Osteocyte (in vitro differentiated cells): ENCODE measurements at regions not wholly inside any gene's neighbourhood (a gene's known extent, or its start where the extent isn't known, plus 50 kb on each side); places are given as distances from the start of the nearest gene placed in this dataset.

Experiments
- DNase-seq: peaks from one replicate; pipeline ENCODE4 v3.0.0; 2021; ENCODE audit warnings: mixed read lengths; ENCODE audit not compliant: unreplicated experiment; ENCODE audit errors: extremely low spot score
- H3K27ac Mint-ChIP-seq: one replicate; pipeline ENCODE4 v1.8.0; 2021; ENCODE audit warnings: mild to moderate bottlenecking, mixed read lengths; ENCODE audit not compliant: unreplicated experiment
- H3K27me3 Mint-ChIP-seq: one replicate; pipeline ENCODE4 v1.8.0; 2021; ENCODE audit warnings: mixed read lengths; ENCODE audit not compliant: unreplicated experiment
- H3K36me3 Mint-ChIP-seq: one replicate; pipeline ENCODE4 v1.8.0; 2021; ENCODE audit warnings: mixed read lengths; ENCODE audit not compliant: unreplicated experiment
- H3K4me1 Mint-ChIP-seq: one replicate; pipeline ENCODE4 v1.8.0; 2021; ENCODE audit warnings: mixed read lengths; ENCODE audit not compliant: unreplicated experiment
- H3K4me3 Mint-ChIP-seq: one replicate; pipeline ENCODE4 v1.8.0; 2021; ENCODE audit warnings: mild to moderate bottlenecking, moderate library complexity, mixed read lengths; ENCODE audit not compliant: unreplicated experiment
- H3K9me3 Mint-ChIP-seq: one replicate; pipeline ENCODE4 v1.8.0; 2021; ENCODE audit warnings: mixed read lengths; ENCODE audit not compliant: unreplicated experiment
- CTCF ChIP-seq: fragments of 200-600 bp; sonication (generic); IDR thresholded peaks from 2 replicates; pipeline ENCODE4 v1.5.0; 2021; ENCODE audit warnings: antibody characterized with exemption, mild to moderate bottlenecking, moderate library complexity

DNA sequence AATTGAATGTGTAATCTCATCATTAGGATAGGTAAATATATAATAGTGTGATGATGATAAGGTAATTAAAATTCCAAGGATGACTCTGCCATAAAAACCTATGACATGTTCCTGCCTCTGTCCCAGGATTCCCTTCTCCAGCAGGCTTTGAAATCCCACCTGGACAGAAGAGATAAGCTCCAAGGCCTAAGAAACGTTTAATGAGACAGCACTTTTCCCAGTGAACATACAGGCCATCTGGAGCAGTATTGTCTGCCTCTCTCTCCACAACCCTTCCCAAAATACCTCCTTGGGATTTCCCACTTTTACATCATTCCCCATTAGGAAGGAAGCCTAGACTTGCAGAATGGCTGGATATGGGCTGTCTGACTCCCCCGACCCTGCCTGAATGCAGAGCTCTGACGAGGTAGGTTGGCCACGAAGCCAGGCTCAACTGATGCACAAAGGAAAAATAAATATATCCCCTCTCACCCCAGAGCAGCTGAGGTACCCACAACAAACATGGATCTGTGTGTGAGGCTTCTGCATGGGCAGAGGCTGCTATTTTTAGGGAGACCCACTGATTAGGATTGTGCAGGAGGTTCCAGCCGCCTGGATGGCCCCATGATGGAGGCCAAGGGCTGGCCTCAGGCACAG lies 71.0 kb downstream of the TMPRSS5 start:
- Mint-ChIP-seq H3K27ac (no peak overlapping the region), H3K4me1 (peaks cover 3% of the 10 kb centered on the region), H3K9me3 (peaks cover 4% of the 10 kb centered on the region), H3K27me3 (peaks cover 6% of the 10 kb centered on the region), H3K36me3 (no peaks in the 10 kb centered on the region), H3K4me3 (no peak overlapping the region)
- no peak for TF ChIP-seq CTCF
- DNase-seq, result no peak

DNA sequence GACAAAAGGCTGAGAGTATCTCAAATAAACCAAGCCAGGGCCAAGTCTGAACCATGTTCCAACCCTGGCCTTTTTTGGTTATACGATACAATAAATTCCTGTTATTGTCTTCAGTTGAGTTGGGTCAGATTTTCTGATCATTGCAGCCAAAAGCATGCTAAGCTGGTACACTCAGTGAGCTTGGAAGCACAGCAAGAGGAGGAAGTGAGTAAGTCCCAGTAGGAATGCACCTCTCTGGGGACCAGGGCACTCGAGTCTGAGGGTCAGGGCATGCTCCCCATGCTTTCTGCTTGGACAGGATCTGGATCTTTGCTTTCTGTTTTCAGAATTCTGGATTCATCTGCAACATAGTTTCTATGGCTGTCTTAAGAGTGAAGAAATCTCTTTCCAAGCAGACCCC lies 73.1 kb downstream of the TMPRSS5 start:
- no peak overlapping the region for H3K27ac Mint-ChIP-seq
- peaks cover 3% of the 10 kb centered on the region for H3K4me1 Mint-ChIP-seq
- peaks cover 4% of the 10 kb centered on the region for H3K9me3 Mint-ChIP-seq
- H3K36me3 Mint-ChIP-seq, result no peaks in the 10 kb centered on the region
- DNase-seq, result no peak
- H3K27me3 Mint-ChIP-seq, result peaks cover 9% of the 10 kb centered on the region
- H3K4me3 Mint-ChIP-seq, result no peak overlapping the region
- no peak for TF ChIP-seq CTCF

GRCh38 chr11:113629562-113629961 lies 76.5 kb downstream of the TMPRSS5 start:
- peaks cover 3% of the 10 kb centered on the region for H3K4me1 Mint-ChIP-seq
- H3K27ac Mint-ChIP-seq, result no peak overlapping the region
- peaks cover 6% of the 10 kb centered on the region for H3K27me3 Mint-ChIP-seq
- no peak for DNase-seq
- TF ChIP-seq CTCF, result no peak
- H3K9me3 Mint-ChIP-seq, result no peaks in the 10 kb centered on the region
- no peaks in the 10 kb centered on the region for H3K36me3 Mint-ChIP-seq
- no peak overlapping the region for H3K4me3 Mint-ChIP-seq

DNA sequence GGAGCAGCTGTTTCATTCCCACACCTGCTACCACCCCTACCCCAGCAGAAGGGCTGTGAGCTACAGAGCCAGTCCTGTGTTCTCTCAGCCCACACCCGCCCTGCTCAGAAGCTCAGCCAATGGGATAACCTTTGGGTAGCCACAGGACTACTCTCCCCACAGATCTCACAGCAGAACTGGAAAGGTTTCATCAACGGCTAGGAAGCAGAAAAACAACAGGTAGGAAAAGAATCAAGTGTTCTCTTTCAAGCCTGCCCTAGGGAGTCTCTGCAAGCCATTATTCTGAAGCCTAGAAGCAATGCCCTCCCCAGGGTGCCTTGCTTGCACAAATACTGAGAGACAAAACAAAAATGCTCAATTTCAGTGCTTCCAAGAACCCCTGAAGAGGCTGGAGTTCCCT lies 77.2 kb downstream of the TMPRSS5 start:
- Mint-ChIP-seq H3K27me3 (peaks cover 6% of the 10 kb centered on the region), H3K36me3 (no peaks in the 10 kb centered on the region), H3K9me3 (no peaks in the 10 kb centered on the region), H3K4me3 (no peak overlapping the region), H3K4me1 (peaks cover 3% of the 10 kb centered on the region), H3K27ac (no peak overlapping the region)
- DNase-seq, result no peak
- no peak for TF ChIP-seq CTCF

- H3K36me3 Mint-ChIP-seq, result no peaks in the 10 kb centered on the region
- H3K9me3 Mint-ChIP-seq, result no peaks in the 10 kb centered on the region
- H3K4me3 Mint-ChIP-seq, result no peak overlapping the region
- H3K27ac Mint-ChIP-seq, result no peak overlapping the region
- H3K4me1 Mint-ChIP-seq, result peaks cover 3% of the 10 kb centered on the region
- DNase-seq, result no peak
- no peak for TF ChIP-seq CTCF
- peaks cover 13% of the 10 kb centered on the region for H3K27me3 Mint-ChIP-seq
These were observed 78.2 kb downstream of the TMPRSS5 start for GRCh38 chr11:113627946-113628345.
